ENCODE measurements at regions not wholly inside any gene's neighbourhood (a gene's known extent, or its start where the extent isn't known, plus 50 kb on each side); places are given as distances from the start of the nearest gene placed in this dataset.

DNA sequence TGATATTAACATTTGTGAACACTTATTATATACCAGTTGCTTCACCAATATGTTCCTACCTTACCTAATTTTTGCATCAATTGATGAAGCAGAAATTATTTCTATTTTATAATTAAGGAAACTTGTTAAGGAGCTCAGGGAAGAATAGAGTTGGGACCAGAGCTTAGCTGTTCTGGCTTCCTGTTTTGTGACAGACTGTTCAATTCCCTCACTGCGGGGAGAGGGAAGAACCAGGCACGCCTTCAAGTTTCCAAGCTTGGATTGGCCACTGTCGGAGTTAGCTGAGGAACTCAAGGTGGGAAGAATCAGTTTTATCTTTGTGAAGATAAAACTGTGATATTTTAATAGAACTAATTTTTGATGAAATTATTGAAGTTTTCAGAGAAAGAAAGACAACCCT is 142.3 kb upstream of the LMO4 start:
- BruUV-seq (replicated peaks) = no TSS peak
- H3K9me1 ChIP-seq (replicated peaks; ENCODE audit: control insufficient read depth, extremely low read depth, insufficient read depth, low read length) = no peaks in the 10 kb centered on the region
- no peak overlapping the region for H3K27ac ChIP-seq (ENCODE audit: insufficient read depth, low read depth, low read length)
- H3K4me3 ChIP-seq (replicated peaks in 1 of 3; ENCODE audit: insufficient read depth in 1 of 3, low read depth in 1 of 3, low read length in 3 of 3) = no peak overlapping the region
- H3K79me2 ChIP-seq (ENCODE audit: control insufficient read depth, insufficient read depth, low read length) = no peaks in the 10 kb centered on the region
- no peaks in the 10 kb centered on the region for H3K4me1 ChIP-seq (ENCODE audit: control insufficient read depth, extremely low read depth, insufficient read depth, low read length)
- H2AFZ ChIP-seq (ENCODE audit: low read depth, low read length) = no peak overlapping the region
- POLR2A ChIA-PET = no interaction called here
- no peaks in the 10 kb centered on the region for H3K36me3 ChIP-seq (ENCODE audit: control insufficient read depth in 2 of 2, extremely low read depth in 1 of 2, insufficient read depth in 2 of 2, low read length in 2 of 2)
- H3K4me2 ChIP-seq (ENCODE audit: insufficient read depth, low read length) = no peak overlapping the region
- TF ChIP-seq MYC (IDR thresholded peaks at IDR 0.05; ENCODE audit: low read depth, low read length) (no peak), CTCF (IDR thresholded peaks at IDR 0.05; ENCODE audit: extremely low read depth in 1 of 2, insufficient read depth in 1 of 2, low read depth in 1 of 2, low read length in 2 of 2) (no peak), JUN (IDR thresholded peaks at IDR 0.05; ENCODE audit: borderline replicate concordance, insufficient read depth, insufficient read length, low read depth) (no peak), GATA2 (IDR thresholded peaks at IDR 0.05; ENCODE audit: insufficient read depth, insufficient read length, low read depth, low read length) (no peak), FOS (IDR thresholded peaks at IDR 0.05; ENCODE audit: borderline replicate concordance, insufficient read depth, low read length) (no peak), POLR2A (IDR thresholded peaks at IDR 0.05; ENCODE audit: low read depth, low read length) (no peak), EZH2 (IDR thresholded peaks at IDR 0.05; ENCODE audit: borderline replicate concordance, low read depth, low read length, severe bottlenecking) (no peak)
- dilution Hi-C loops (cut with MboI; ENCODE audit: extremely low pct_ligation_motif_present, low sequenced_read_pairs) (no loop called here), intact Hi-C loops (cut with micrococcal nuclease) (no loop called here)
- no peaks in the 10 kb centered on the region for H3K9me3 ChIP-seq (replicated peaks; ENCODE audit: control insufficient read depth, insufficient read depth, low read length)
- H4K20me1 ChIP-seq (replicated peaks; ENCODE audit: control insufficient read depth, extremely low read depth, insufficient read depth, low read length) = no peaks in the 10 kb centered on the region
- FAIRE-seq (no peak), DNase-seq (ENCODE audit: low read depth, low spot score) (no peak)
- no peak overlapping the region for H3K9ac ChIP-seq (replicated peaks; ENCODE audit: extremely low read depth, insufficient read depth, low read length)
- CTCF ChIA-PET = no interaction called here
- peaks cover 3 to 5% of the 10 kb centered on the region in 2 experiments for H3K27me3 ChIP-seq (ENCODE audit: control insufficient read depth in 2 of 2, insufficient read depth in 2 of 2, low read length in 2 of 2)

DNA sequence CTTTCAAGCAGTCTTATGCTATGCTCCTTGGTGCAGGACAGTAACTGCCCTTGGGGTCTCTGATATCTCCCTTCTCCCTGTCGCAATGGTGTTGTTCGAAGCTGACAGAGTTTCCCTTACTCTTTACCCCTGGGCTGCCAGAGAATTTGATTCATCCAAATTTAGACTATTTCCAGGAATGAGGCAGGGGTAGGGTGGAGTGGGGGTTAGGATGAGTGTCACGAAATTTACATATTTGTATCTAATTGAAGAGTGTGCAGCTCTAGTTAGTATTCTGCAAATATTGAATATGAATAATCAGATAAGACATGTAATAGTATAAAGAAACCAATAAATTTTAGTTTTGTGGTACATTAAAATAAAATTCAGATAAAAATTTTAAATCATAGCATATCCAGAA is 140.0 kb upstream of the LMO4 start:
- TF ChIP-seq JUN (IDR thresholded peaks at IDR 0.05; ENCODE audit: borderline replicate concordance, insufficient read depth, insufficient read length, low read depth) (no peak), GATA2 (IDR thresholded peaks at IDR 0.05; ENCODE audit: insufficient read depth, insufficient read length, low read depth, low read length) (no peak), MYC (IDR thresholded peaks at IDR 0.05; ENCODE audit: low read depth, low read length) (no peak), POLR2AphosphoS5 (IDR thresholded peaks at IDR 0.05; ENCODE audit: insufficient read depth, low read depth, low read length) (no peak), EZH2 (IDR thresholded peaks at IDR 0.05; ENCODE audit: borderline replicate concordance, low read depth, low read length, severe bottlenecking) (no peak), CTCF (IDR thresholded peaks at IDR 0.05; ENCODE audit: extremely low read depth in 1 of 2, insufficient read depth in 1 of 2, low read depth in 1 of 2, low read length in 2 of 2) (no peak), FOS (IDR thresholded peaks at IDR 0.05; ENCODE audit: borderline replicate concordance, insufficient read depth, low read length) (no peak), POLR2A (IDR thresholded peaks at IDR 0.05; ENCODE audit: low read depth, low read length) (no peak)
- TF ChIP-seq, protein P1, sequence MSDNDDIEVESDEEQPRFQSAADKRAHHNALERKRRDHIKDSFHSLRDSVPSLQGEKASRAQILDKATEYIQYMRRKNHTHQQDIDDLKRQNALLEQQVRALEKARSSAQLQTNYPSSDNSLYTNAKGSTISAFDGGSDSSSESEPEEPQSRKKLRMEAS (IDR thresholded peaks at IDR 0.05; ENCODE audit: insufficient read depth, insufficient read length) = no peak

More for the DNA sequence above, 140.0 kb upstream of the LMO4 start:
- DNase-seq (ENCODE audit: low read depth, low spot score) (no peak), FAIRE-seq (no peak)
- Histone ChIP-seq H3K79me2 (ENCODE audit: control insufficient read depth, insufficient read depth, low read length) (no peaks in the 10 kb centered on the region), H3K4me3 (replicated peaks in 1 of 3; ENCODE audit: insufficient read depth in 1 of 3, low read depth in 1 of 3, low read length in 3 of 3) (no peak overlapping the region), H3K4me1 (ENCODE audit: control insufficient read depth, extremely low read depth, insufficient read depth, low read length) (no peaks in the 10 kb centered on the region), H3K4me2 (ENCODE audit: insufficient read depth, low read length) (no peak overlapping the region), H3K27me3 (ENCODE audit: control insufficient read depth in 2 of 2, insufficient read depth in 2 of 2, low read length in 2 of 2) (peaks cover 5 to 7% of the 10 kb centered on the region in 2 experiments), H3K9ac (replicated peaks; ENCODE audit: extremely low read depth, insufficient read depth, low read length) (no peak overlapping the region), H3K9me1 (replicated peaks; ENCODE audit: control insufficient read depth, extremely low read depth, insufficient read depth, low read length) (no peaks in the 10 kb centered on the region), H4K20me1 (replicated peaks; ENCODE audit: control insufficient read depth, extremely low read depth, insufficient read depth, low read length) (no peaks in the 10 kb centered on the region), H3K9me3 (replicated peaks; ENCODE audit: control insufficient read depth, insufficient read depth, low read length) (no peaks in the 10 kb centered on the region), H2AFZ (ENCODE audit: low read depth, low read length) (no peak overlapping the region), H3K27ac (ENCODE audit: insufficient read depth, low read depth, low read length) (no peak overlapping the region), H3K36me3 (ENCODE audit: control insufficient read depth in 2 of 2, extremely low read depth in 1 of 2, insufficient read depth in 2 of 2, low read length in 2 of 2) (no peaks in the 10 kb centered on the region)
- CTCF ChIA-PET = no interaction called here
- dilution Hi-C loops (cut with MboI; ENCODE audit: extremely low pct_ligation_motif_present, low sequenced_read_pairs) = no loop called here
- BruUV-seq (replicated peaks) = no TSS peak
- POLR2A ChIA-PET = no interaction called here
- intact Hi-C loops (cut with micrococcal nuclease) = no loop called here
